GM12878 (cell line): ENCODE measurements at regions not wholly inside any gene's neighbourhood (a gene's known extent, or its start where the extent isn't known, plus 50 kb on each side); places are given as distances from the start of the nearest gene placed in this dataset.
A peak's percentile ranks its signal among the peaks of the same experiment; 100 is the strongest.

ENCODE experiments used
- ESRRA ChIP-seq: IDR thresholded peaks from 2 replicates; pipeline ENCODE4 v1.6.1; 2012; ENCODE audit warnings: mild to moderate bottlenecking, low read length, improper control_type of control experiment
- MYC ChIP-seq: IDR thresholded peaks from 2 replicates; pipeline ENCODE4 v1.6.1; 2011; ENCODE audit warnings: mild to moderate bottlenecking, low read length, moderate library complexity, inconsistent platforms; ENCODE audit not compliant: insufficient read depth, insufficient replicate concordance, insufficient read length, severe bottlenecking
- RAD21 ChIP-seq: IDR thresholded peaks from 2 replicates; pipeline ENCODE4 v1.6.1; 2011; ENCODE audit warnings: mild to moderate bottlenecking, low read depth, low read length, moderate library complexity; ENCODE audit not compliant: insufficient read depth
- ZNF24 ChIP-seq: fragments of 450-650 bp; IDR thresholded peaks from 2 replicates; pipeline ENCODE4 v1.6.1; 2017; ENCODE audit warnings: antibody characterized with exemption, mild to moderate bottlenecking
- ZNF274 ChIP-seq: IDR thresholded peaks from one replicate; pipeline ENCODE4 v1.8.0; 2011; ENCODE audit not compliant: insufficient read length, insufficient read depth

DNA sequence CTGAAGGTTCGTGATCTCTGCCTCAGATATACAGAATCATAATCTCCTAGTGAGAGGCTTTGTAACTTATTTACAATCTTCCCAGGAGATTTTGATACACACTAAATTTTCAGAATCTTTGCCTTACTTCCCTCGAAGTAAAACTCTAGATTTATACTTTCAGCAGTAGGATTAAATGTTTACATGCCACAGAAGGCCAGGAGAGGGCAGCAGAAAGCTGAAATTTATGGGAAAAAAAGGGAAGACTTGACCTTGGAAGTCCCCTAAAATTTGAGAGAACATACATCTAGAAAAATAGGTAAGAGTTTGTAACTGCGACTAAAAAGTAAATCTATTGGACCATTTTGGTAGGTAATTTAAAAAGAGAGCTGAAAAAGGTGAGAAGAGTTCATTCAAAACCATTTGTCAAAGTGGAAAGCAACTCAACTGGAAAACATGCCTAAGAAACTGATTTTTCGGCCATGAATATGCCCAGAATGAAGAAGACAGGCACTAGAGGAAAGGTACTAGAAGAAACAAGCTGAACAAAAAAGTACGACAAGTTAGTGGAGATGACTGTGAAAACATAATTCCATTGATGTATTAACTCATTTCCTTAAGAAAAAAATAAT lies 242.0 kb upstream of the MDGA2 start:
- no peak for TF ChIP-seq ESRRA
- peak; percentile 65 for TF ChIP-seq RAD21
- no peak for TF ChIP-seq MYC
- TF ChIP-seq ZNF274, result no peak
- TF ChIP-seq ZNF24, result no peak
